Activated CD8-positive, alpha-beta T cell treated with anti-CD3 and anti-CD28 coated beads for 36 hours (primary cell): ENCODE measurements at regions not wholly inside any gene's neighbourhood (a gene's known extent, or its start where the extent isn't known, plus 50 kb on each side); places are given as distances from the start of the nearest gene placed in this dataset.

Source experiments
- ATAC-seq: fragments of 200-7000 bp; cut with Tn5 transposase; one replicate; pipeline ENCODE4 v1.10.0; 2021; ENCODE audit warnings: mild to moderate bottlenecking, moderate library complexity
- CTCF ChIA-PET: fragments of 350-600 bp; sonication (Branson Sonifier 250); formaldehyde crosslinking; loops from one replicate; lab custom pipeline; 2021; ENCODE audit warnings: antibody characterized with exemption; lab: Charles Lee
- POLR2A ChIA-PET: fragments of 350-600 bp; sonication (Branson Sonifier 250); formaldehyde crosslinking; loops from one replicate; lab custom pipeline; 2021; ENCODE audit warnings: antibody characterized with exemption; lab: Charles Lee
- DNase-seq: peaks from one replicate; pipeline ENCODE4 v3.0.0-alpha.2; 2020
- H3K27ac Mint-ChIP-seq: one replicate; pipeline ENCODE4 v1.8.0; 2021; ENCODE audit warnings: mild to moderate bottlenecking, mixed read lengths
- H3K27me3 Mint-ChIP-seq: one replicate; pipeline ENCODE4 v1.8.0; 2021; ENCODE audit warnings: mixed read lengths
- H3K36me3 Mint-ChIP-seq: one replicate; pipeline ENCODE4 v1.8.0; 2021; ENCODE audit warnings: low read depth, mixed read lengths
- H3K4me1 Mint-ChIP-seq: one replicate; pipeline ENCODE4 v1.8.0; 2021; ENCODE audit warnings: low read depth, mixed read lengths
- H3K4me3 Mint-ChIP-seq: one replicate; pipeline ENCODE4 v1.8.0; 2021; ENCODE audit warnings: mild to moderate bottlenecking, moderate library complexity, mixed read lengths
- H3K9me3 Mint-ChIP-seq: one replicate; pipeline ENCODE4 v1.8.0; 2021; ENCODE audit warnings: mixed read lengths
- intact Hi-C: fragments of 100-400 bp; cut with micrococcal nuclease; formaldehyde crosslinking; loops from one replicate; pipeline ENCODE4 v1.10.0; 2022
- TF ChIP-seq, protein P1 (sequence below): fragments of 200-600 bp; IDR thresholded peaks from one replicate; pipeline ENCODE4 v1.8.0; 2022; ENCODE audit warnings: antibody characterized with exemption, mild to moderate bottlenecking

DNA sequence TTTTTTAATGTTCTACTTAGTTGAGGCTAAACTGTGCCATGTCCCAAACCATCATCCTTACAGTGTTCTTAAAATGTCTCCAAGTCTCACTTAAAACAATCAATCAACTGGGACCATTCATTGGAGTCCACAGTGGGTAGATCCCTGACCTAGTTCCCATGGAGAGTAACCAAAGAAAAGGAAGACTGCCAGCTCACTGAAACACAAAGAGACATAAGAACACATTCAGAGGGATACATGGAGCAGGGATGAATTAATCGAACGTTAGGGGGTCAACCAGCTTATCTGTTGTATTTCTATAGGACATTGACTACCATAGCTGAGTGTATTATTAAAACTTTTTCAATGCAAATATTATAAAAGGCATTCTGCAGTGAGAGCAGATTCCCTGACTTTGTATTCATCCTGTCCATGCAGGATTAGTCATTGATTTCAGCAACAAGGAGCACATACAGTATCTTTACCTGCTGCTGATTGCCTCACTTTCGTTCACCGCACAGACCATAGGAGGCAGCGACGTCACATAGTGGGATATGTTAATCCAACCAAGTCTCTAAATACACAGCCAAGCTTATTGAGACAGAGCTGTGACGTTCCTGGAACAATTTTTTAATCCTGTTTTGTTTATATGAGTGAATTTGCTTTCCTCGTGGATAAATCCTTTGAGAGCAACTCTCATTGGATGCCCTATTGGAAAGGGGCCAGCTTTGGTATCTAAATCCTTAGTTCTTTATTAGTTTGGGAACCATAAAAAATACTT lies 364.9 kb upstream of the RBMS3 start:
- no peak overlapping the region for H3K27ac Mint-ChIP-seq
- H3K9me3 Mint-ChIP-seq = no peaks in the 10 kb centered on the region
- TF ChIP-seq, protein P1, sequence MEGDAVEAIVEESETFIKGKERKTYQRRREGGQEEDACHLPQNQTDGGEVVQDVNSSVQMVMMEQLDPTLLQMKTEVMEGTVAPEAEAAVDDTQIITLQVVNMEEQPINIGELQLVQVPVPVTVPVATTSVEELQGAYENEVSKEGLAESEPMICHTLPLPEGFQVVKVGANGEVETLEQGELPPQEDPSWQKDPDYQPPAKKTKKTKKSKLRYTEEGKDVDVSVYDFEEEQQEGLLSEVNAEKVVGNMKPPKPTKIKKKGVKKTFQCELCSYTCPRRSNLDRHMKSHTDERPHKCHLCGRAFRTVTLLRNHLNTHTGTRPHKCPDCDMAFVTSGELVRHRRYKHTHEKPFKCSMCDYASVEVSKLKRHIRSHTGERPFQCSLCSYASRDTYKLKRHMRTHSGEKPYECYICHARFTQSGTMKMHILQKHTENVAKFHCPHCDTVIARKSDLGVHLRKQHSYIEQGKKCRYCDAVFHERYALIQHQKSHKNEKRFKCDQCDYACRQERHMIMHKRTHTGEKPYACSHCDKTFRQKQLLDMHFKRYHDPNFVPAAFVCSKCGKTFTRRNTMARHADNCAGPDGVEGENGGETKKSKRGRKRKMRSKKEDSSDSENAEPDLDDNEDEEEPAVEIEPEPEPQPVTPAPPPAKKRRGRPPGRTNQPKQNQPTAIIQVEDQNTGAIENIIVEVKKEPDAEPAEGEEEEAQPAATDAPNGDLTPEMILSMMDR = no peak
- ATAC-seq = no peak
- POLR2A ChIA-PET = no interaction called here
- peaks cover 4% of the 10 kb centered on the region for H3K4me1 Mint-ChIP-seq
- no peak overlapping the region for H3K4me3 Mint-ChIP-seq
- CTCF ChIA-PET = interaction anchor here (0.9 to 1.1 kb wide), 3 partner anchors 19 to 528 kb away, joined by 3 read pairs; no protein-coding TSS in a partner anchor
- peak; percentile 27 for DNase-seq
- intact Hi-C loops = no loop called here
- no peaks in the 10 kb centered on the region for H3K36me3 Mint-ChIP-seq
- peaks cover 8% of the 10 kb centered on the region for H3K27me3 Mint-ChIP-seq

DNA sequence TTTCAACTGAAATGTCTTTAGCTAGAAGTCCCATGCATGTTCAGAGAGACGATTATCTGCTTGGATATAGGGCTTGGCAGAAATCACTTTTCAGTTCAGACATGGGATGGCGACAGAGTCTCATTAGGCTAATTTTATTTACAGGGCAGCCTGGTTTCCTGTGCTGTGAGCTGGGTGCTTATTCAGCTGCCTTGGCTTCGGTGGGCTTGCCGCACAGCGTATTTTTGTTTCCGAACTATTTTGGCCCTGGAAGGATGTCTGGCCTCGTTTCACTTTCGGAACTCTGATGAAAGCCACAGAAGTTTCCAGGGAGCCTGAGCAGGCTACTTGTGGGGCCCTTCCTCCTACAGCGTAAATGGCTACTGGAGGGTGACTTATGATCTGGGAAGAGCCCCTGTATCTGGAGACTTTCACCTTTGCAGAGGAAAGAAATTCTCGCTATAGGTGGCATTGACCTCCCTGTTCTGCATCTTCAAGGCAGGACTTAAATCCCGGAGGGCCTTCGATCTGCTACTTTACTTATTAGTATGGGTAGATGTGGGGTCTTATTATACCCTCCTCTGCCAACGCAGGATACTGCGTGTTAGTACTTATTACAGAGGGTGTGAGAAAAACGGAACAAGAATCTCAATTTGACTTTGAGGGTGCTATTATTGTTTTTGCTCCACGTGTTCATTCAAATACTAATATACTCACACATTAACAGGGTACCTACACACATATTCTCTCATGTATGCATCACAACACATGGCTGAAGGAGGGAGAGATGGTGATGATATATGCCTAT lies 364.0 kb upstream of the RBMS3 start:
- Mint-ChIP-seq H3K4me3 (no peak overlapping the region), H3K9me3 (no peaks in the 10 kb centered on the region), H3K27ac (no peak overlapping the region), H3K4me1 (peaks cover 4% of the 10 kb centered on the region), H3K27me3 (peaks cover 5% of the 10 kb centered on the region), H3K36me3 (no peaks in the 10 kb centered on the region)
- DNase-seq = peak; percentile 48
- POLR2A ChIA-PET = no interaction called here
- CTCF ChIA-PET = interaction anchor here (0.9 to 1.4 kb wide), 4 partner anchors 18 to 527 kb away, joined by 3 to 4 read pairs (median 3); no protein-coding TSS in a partner anchor
- ATAC-seq = peak; percentile 84
- intact Hi-C loops = no loop called here
- TF ChIP-seq, protein P1 = peak; percentile 23

DNA sequence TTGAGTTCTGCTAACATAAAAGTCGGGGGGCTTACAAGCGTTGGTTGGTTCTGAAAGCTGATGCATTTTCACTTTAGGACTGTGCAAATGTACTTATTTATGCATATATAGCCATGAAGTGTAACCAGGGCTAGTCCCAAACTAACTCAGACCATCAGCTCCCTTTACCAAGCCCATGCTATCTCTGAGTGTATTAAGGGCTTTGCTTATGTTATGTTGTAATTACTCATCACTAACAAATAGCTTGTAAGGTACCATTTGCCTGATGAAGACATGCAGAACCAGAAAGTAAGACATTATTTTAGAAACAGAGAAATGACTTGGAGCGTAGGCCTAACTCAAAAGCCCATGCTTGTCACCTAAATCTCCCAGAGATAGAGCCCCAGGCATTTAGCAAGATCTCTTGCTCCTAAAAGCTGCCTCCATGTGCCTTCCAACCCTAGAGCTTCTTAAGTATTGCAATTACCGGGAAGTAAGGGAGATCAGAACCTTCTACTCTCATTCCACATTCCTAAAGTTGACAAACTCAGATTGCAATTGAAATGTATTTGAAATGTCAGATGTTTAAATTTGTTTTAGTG lies 362.9 kb upstream of the RBMS3 start:
- CTCF ChIA-PET = interaction anchor here (1.4 kb wide), 1 partner anchor 71 kb away, joined by 4 read pairs; no protein-coding TSS in a partner anchor
- Mint-ChIP-seq H3K4me3 (no peak overlapping the region), H3K27me3 (peaks cover 2% of the 10 kb centered on the region), H3K36me3 (no peaks in the 10 kb centered on the region), H3K27ac (no peak overlapping the region), H3K9me3 (no peaks in the 10 kb centered on the region), H3K4me1 (peaks cover 4% of the 10 kb centered on the region)
- TF ChIP-seq, protein P1 = no peak
- ATAC-seq (no peak), DNase-seq (no peak)
- POLR2A ChIA-PET = no interaction called here
- intact Hi-C loops = no loop called here

DNA sequence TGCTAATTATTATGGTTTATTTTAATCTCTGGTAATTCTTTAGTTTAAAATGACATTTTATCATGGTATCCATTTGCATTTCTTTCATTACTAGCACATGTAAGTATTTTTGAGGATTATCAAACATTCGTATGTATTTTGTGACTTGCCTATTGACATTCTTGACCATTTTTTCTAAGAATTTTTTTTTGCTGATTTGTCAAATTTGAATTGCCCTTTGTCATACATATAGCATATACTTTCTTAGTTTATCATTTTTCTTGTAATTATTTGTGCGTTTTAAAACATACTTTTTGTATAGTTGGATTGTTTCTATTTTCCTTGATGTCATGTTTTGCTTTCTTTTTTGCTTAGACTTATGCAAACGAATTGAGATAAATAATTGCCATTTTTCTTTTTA lies 358.5 kb upstream of the RBMS3 start:
- Mint-ChIP-seq H3K4me3 (no peak overlapping the region), H3K27ac (no peak overlapping the region), H3K4me1 (no peaks in the 10 kb centered on the region), H3K27me3 (no peaks in the 10 kb centered on the region), H3K9me3 (no peaks in the 10 kb centered on the region), H3K36me3 (no peaks in the 10 kb centered on the region)
- TF ChIP-seq, protein P1 = no peak
- ATAC-seq = no peak
- ChIA-PET CTCF (no interaction called here), POLR2A (no interaction called here)
- intact Hi-C loops = no loop called here
- DNase-seq = no peak
